ENCODE measurements at regions not wholly inside any gene's neighbourhood (a gene's known extent, or its start where the extent isn't known, plus 50 kb on each side); places are given as distances from the start of the nearest gene placed in this dataset.

- Histone ChIP-seq H3K27ac (no peak overlapping the region), H3K4me1 (no peaks in the 10 kb centered on the region), H3K9me3 (peaks cover 0 to 11% (median 0%) of the 10 kb centered on the region in 3 donors), H3K27me3 (no peaks in the 10 kb centered on the region), H3K36me3 (replicated peaks in 1 of 2; ENCODE audit: insufficient read depth in 1 of 2, low read depth in 2 of 2) (no peaks in the 10 kb centered on the region), H3K4me3 (no peak overlapping the region)
- DNase-seq, result no peak
- no peak for TF ChIP-seq POLR2A (IDR thresholded peaks at IDR 0.05)
- no peak for TF ChIP-seq CTCF (IDR thresholded peaks at IDR 0.05)
- 85% methylated on average over 21 of the region's 23 CpGs; no CpG with 5 or more reads in 1 of the 2 donors for WGBS, 2 donors
- intact Hi-C loops (cut with DNase I), result no loop called here
- no peak for ATAC-seq
These were observed 328.7 kb upstream of the LRRC4C start for GRCh38 chr11:41788177-41788576.

GRCh38 chr11:41789376-41789775 is 329.9 kb upstream of the LRRC4C start:
- no peak overlapping the region for H3K27ac ChIP-seq
- H3K4me3 ChIP-seq, result no peak overlapping the region
- no peaks in the 10 kb centered on the region for H3K4me1 ChIP-seq
- peaks cover 0 to 11% (median 0%) of the 10 kb centered on the region in 3 donors for H3K9me3 ChIP-seq
- DNase-seq (no peak), ATAC-seq (no peak)
- intact Hi-C loops (cut with DNase I), result no loop called here
- 52 to 53% methylated on average over 3 of the region's 3 CpGs for WGBS, 2 donors
- TF ChIP-seq CTCF (IDR thresholded peaks at IDR 0.05) (no peak), POLR2A (IDR thresholded peaks at IDR 0.05) (no peak)
- no peaks in the 10 kb centered on the region for H3K36me3 ChIP-seq (replicated peaks in 1 of 2; ENCODE audit: insufficient read depth in 1 of 2, low read depth in 2 of 2)
- no peaks in the 10 kb centered on the region for H3K27me3 ChIP-seq

- ATAC-seq (no peak), DNase-seq (no peak)
- no peaks in the 10 kb centered on the region for H3K36me3 ChIP-seq (replicated peaks in 1 of 2; ENCODE audit: insufficient read depth in 1 of 2, low read depth in 2 of 2)
- H3K27me3 ChIP-seq, result no peaks in the 10 kb centered on the region
- intact Hi-C loops (cut with DNase I), result no loop called here
- WGBS, 2 donors, result 32 to 33% methylated on average over 1 of the region's 1 CpG
- H3K9me3 ChIP-seq, result peaks cover 0 to 11% (median 0%) of the 10 kb centered on the region in 3 donors
- H3K4me1 ChIP-seq, result no peaks in the 10 kb centered on the region
- H3K27ac ChIP-seq, result no peak overlapping the region
- no peak for TF ChIP-seq CTCF (IDR thresholded peaks at IDR 0.05)
- TF ChIP-seq POLR2A (IDR thresholded peaks at IDR 0.05), result no peak
- no peak overlapping the region for H3K4me3 ChIP-seq
These were observed 335.6 kb upstream of the LRRC4C start for GRCh38 chr11:41795004-41795403.

GRCh38 chr11:41799754-41800153 is 340.3 kb upstream of the LRRC4C start:
- Histone ChIP-seq H3K4me1 (no peaks in the 10 kb centered on the region), H3K9me3 (no peaks in the 10 kb centered on the region), H3K27me3 (no peaks in the 10 kb centered on the region), H3K4me3 (no peak overlapping the region), H3K36me3 (replicated peaks in 1 of 2; ENCODE audit: insufficient read depth in 1 of 2, low read depth in 2 of 2) (no peaks in the 10 kb centered on the region), H3K27ac (no peak overlapping the region)
- intact Hi-C loops (cut with DNase I), result no loop called here
- TF ChIP-seq POLR2A (IDR thresholded peaks at IDR 0.05) (no peak), CTCF (IDR thresholded peaks at IDR 0.05) (no peak)
- no peak for ATAC-seq
- no peak for DNase-seq

GRCh38 chr11:41803895-41804294 is 344.4 kb upstream of the LRRC4C start:
- Histone ChIP-seq H3K36me3 (replicated peaks in 1 of 2; ENCODE audit: insufficient read depth in 1 of 2, low read depth in 2 of 2) (no peaks in the 10 kb centered on the region), H3K27ac (no peak overlapping the region), H3K27me3 (no peaks in the 10 kb centered on the region), H3K4me1 (no peaks in the 10 kb centered on the region), H3K4me3 (no peak overlapping the region), H3K9me3 (no peaks in the 10 kb centered on the region)
- WGBS, 2 donors, result 47 to 55% methylated on average over 4 of the region's 4 CpGs
- ATAC-seq (no peak), DNase-seq (no peak)
- no peak for TF ChIP-seq POLR2A (IDR thresholded peaks at IDR 0.05)
- TF ChIP-seq CTCF (IDR thresholded peaks at IDR 0.05), result no peak
- intact Hi-C loops (cut with DNase I), result no loop called here
